Neutrophil (primary cell): ENCODE measurements at regions not wholly inside any gene's neighbourhood (a gene's known extent, or its start where the extent isn't known, plus 50 kb on each side); places are given as distances from the start of the nearest gene placed in this dataset.

Experiments
- H3K27ac ChIP-seq: fragments of 200-600 bp; sonication (generic); 2 replicates; pipeline ENCODE4 v1.5.1; 2016; ENCODE audit warnings: mild to moderate bottlenecking, moderate library complexity
- H3K27me3 ChIP-seq: fragments of 200-600 bp; sonication (generic); 2 replicates; pipeline ENCODE4 v1.6.0; 2016; ENCODE audit warnings: mild to moderate bottlenecking
- H3K36me3 ChIP-seq: fragments of 200-600 bp; sonication (generic); 2 replicates; pipeline ENCODE4 v1.5.1; 2017
- H3K4me1 ChIP-seq, 2 experiments: fragments of 200-600 bp in 1 of 2; sonication (generic) in 1 of 2; 1 replicate in 1 of 2; 2 replicates in 1 of 2; pipeline versions ENCODE4 v1.5.1 to v1.6.1; 2013 to 2016; ENCODE audit warnings: low read depth in 1 of 2, low read length in 1 of 2, mild to moderate bottlenecking in 1 of 2, moderate library complexity in 1 of 2; ENCODE audit not compliant: control insufficient read depth in 1 of 2, insufficient read depth in 1 of 2
- H3K4me3 ChIP-seq, 2 experiments: fragments of 200-600 bp in 1 of 2; sonication (generic) in 1 of 2; 1 replicate in 1 of 2; 2 replicates in 1 of 2; pipeline ENCODE4 v1.5.1; 2013 to 2016; ENCODE audit warnings: low read depth in 1 of 2, low read length in 1 of 2, mild to moderate bottlenecking in 1 of 2, moderate library complexity in 1 of 2
- H3K9me3 ChIP-seq: fragments of 200-600 bp; sonication (generic); 2 replicates; pipeline ENCODE4 v1.5.1; 2016
- CTCF ChIP-seq: fragments of 200-600 bp; sonication (generic); IDR thresholded peaks from 2 replicates; pipeline ENCODE4 v1.5.1; 2016; ENCODE audit warnings: antibody characterized with exemption

GRCh38 chr14:105797546-105797945, 271.2 kb downstream of the TMEM121 start:
- H3K4me3 ChIP-seq: no peak overlapping the region
- no peaks in the 10 kb centered on the region for H3K9me3 ChIP-seq
- H3K4me1 ChIP-seq: no peaks in the 10 kb centered on the region
- no peak for TF ChIP-seq CTCF
- H3K27ac ChIP-seq: no peak overlapping the region
- H3K27me3 ChIP-seq: no peaks in the 10 kb centered on the region
- H3K36me3 ChIP-seq: no peaks in the 10 kb centered on the region

- H3K27ac ChIP-seq: no peak overlapping the region
- H3K4me3 ChIP-seq: no peak overlapping the region
- H3K27me3 ChIP-seq: no peaks in the 10 kb centered on the region
- H3K36me3 ChIP-seq: no peaks in the 10 kb centered on the region
- no peaks in the 10 kb centered on the region for H3K4me1 ChIP-seq
- no peak for TF ChIP-seq CTCF
- H3K9me3 ChIP-seq: no peaks in the 10 kb centered on the region
Measured at GRCh38 chr14:105805701-105806100, 279.3 kb downstream of the TMEM121 start.

GRCh38 chr14:105806568-105806967, 280.2 kb downstream of the TMEM121 start:
- no peak overlapping the region for H3K27ac ChIP-seq
- no peaks in the 10 kb centered on the region for H3K9me3 ChIP-seq
- H3K27me3 ChIP-seq: no peaks in the 10 kb centered on the region
- H3K36me3 ChIP-seq: no peaks in the 10 kb centered on the region
- no peak for TF ChIP-seq CTCF
- H3K4me3 ChIP-seq: no peak overlapping the region
- H3K4me1 ChIP-seq: no peaks in the 10 kb centered on the region

GRCh38 chr14:105817971-105818711, 291.8 kb downstream of the TMEM121 start:
- Histone ChIP-seq H3K27me3 (peaks cover 14% of the 10 kb centered on the region), H3K27ac (no peak overlapping the region), H3K4me3 (no peak overlapping the region), H3K4me1 (no peaks in the 10 kb centered on the region), H3K9me3 (no peaks in the 10 kb centered on the region), H3K36me3 (no peaks in the 10 kb centered on the region)
- no peak for TF ChIP-seq CTCF

GRCh38 chr14:105818712-105819005, 292.3 kb downstream of the TMEM121 start:
- no peak overlapping the region for H3K4me3 ChIP-seq
- no peaks in the 10 kb centered on the region for H3K36me3 ChIP-seq
- no peak for TF ChIP-seq CTCF
- no peaks in the 10 kb centered on the region for H3K9me3 ChIP-seq
- no peak overlapping the region for H3K27ac ChIP-seq
- no peaks in the 10 kb centered on the region for H3K4me1 ChIP-seq
- peaks cover 14% of the 10 kb centered on the region for H3K27me3 ChIP-seq
